Neural progenitor cell (in vitro differentiated cells): ENCODE measurements at regions not wholly inside any gene's neighbourhood (a gene's known extent, or its start where the extent isn't known, plus 50 kb on each side); places are given as distances from the start of the nearest gene placed in this dataset.

Experiments
- DNase-seq: peaks from one replicate; pipeline ENCODE4 v3.0.0-alpha.2; 2016; ENCODE audit warnings: low spot score
- H2AFZ ChIP-seq: fragments of 200-600 bp; sonication (generic); replicated peaks from 2 replicates; pipeline ENCODE4 v1.6.1; 2016; ENCODE audit warnings: antibody characterized with exemption
- H3F3A ChIP-seq: fragments of 200-600 bp; sonication (generic); 2 replicates; pipeline ENCODE4 v1.6.1; 2016; ENCODE audit warnings: antibody characterized with exemption, low read depth
- H3K27ac ChIP-seq: fragments of 200-600 bp; sonication (generic); 2 replicates; pipeline ENCODE4 v1.5.1; 2016; ENCODE audit warnings: mild to moderate bottlenecking
- H3K27me3 ChIP-seq: fragments of 200-600 bp; sonication (generic); 2 replicates; pipeline ENCODE4 v1.6.1; 2016; ENCODE audit warnings: mild to moderate bottlenecking, moderate library complexity
- H3K36me3 ChIP-seq: fragments of 200-600 bp; sonication (generic); 2 replicates; pipeline ENCODE4 v1.5.1; 2016
- H3K4me1 ChIP-seq: fragments of 200-600 bp; sonication (generic); 2 replicates; pipeline ENCODE4 v1.6.1; 2016; ENCODE audit warnings: mixed run types
- H3K4me2 ChIP-seq: fragments of 200-600 bp; sonication (generic); 2 replicates; pipeline ENCODE4 v1.6.1; 2016
- H3K4me3 ChIP-seq: fragments of 200-600 bp; sonication (generic); 2 replicates; pipeline ENCODE4 v1.5.1; 2016
- H3K79me2 ChIP-seq: fragments of 200-600 bp; sonication (generic); 2 replicates; pipeline ENCODE4 v1.6.1; 2016; ENCODE audit warnings: low read depth
- H3K9ac ChIP-seq: fragments of 200-600 bp; sonication (generic); 2 replicates; pipeline ENCODE4 v1.6.1; 2016
- H3K9me3 ChIP-seq: fragments of 200-600 bp; sonication (generic); 2 replicates; pipeline ENCODE4 v1.5.1; 2016; ENCODE audit warnings: low read depth
- H4K20me1 ChIP-seq: fragments of 200-600 bp; sonication (generic); 2 replicates; pipeline ENCODE4 v1.6.1; 2016; ENCODE audit warnings: low read depth
- H3K27ac Mint-ChIP-seq: 3 replicates; pipeline ENCODE4 v1.8.0; 2021; ENCODE audit warnings: mixed read lengths
- H3K27me3 Mint-ChIP-seq: 2 replicates; pipeline ENCODE4 v1.8.0; 2022; ENCODE audit warnings: low read depth, mild to moderate bottlenecking, inconsistent platforms, moderate library complexity, mixed read lengths; ENCODE audit not compliant: insufficient read depth
- H3K36me3 Mint-ChIP-seq: 3 replicates; pipeline ENCODE4 v1.8.0; 2021; ENCODE audit warnings: mixed read lengths
- H3K4me1 Mint-ChIP-seq: 3 replicates; pipeline ENCODE4 v1.8.0; 2021; ENCODE audit warnings: mixed read lengths
- H3K4me3 Mint-ChIP-seq: 3 replicates; pipeline ENCODE4 v1.8.0; 2021; ENCODE audit warnings: mild to moderate bottlenecking, moderate library complexity, mixed read lengths
- H3K9me3 Mint-ChIP-seq: 3 replicates; pipeline ENCODE4 v1.8.0; 2020; ENCODE audit warnings: mixed read lengths
- CTCF ChIP-seq: fragments of 200-600 bp; sonication (generic); IDR thresholded peaks from 2 replicates; pipeline ENCODE4 v1.5.1; 2017; ENCODE audit warnings: antibody characterized with exemption, mild to moderate bottlenecking
- EZH2 ChIP-seq: fragments of 200-600 bp; sonication (generic); IDR thresholded peaks from 2 replicates; pipeline ENCODE4 v1.6.1; 2017; ENCODE audit warnings: antibody characterized with exemption, mild to moderate bottlenecking, moderate library complexity
- EZH2phosphoT487 ChIP-seq: fragments of 200-600 bp; sonication (generic); IDR thresholded peaks from 2 replicates; pipeline ENCODE4 v1.6.1; 2017; ENCODE audit warnings: antibody characterized with exemption

GRCh38 chrX:141641138-141641537, 51.6 kb downstream of the SPANXA2 start:
- H3K9me3 Mint-ChIP-seq = peaks cover 12% of the 10 kb centered on the region
- H3K27ac Mint-ChIP-seq = no peak overlapping the region

GRCh38 chrX:141642979-141643378, 53.5 kb downstream of the SPANXA2 start:
- Histone ChIP-seq H3K4me1 (no peaks in the 10 kb centered on the region), H2AFZ (peak overlapping the region; percentile 51), H3K36me3 (no peaks in the 10 kb centered on the region), H3K27ac (no peak overlapping the region), H3K27me3 (no peaks in the 10 kb centered on the region), H3K4me2 (no peak overlapping the region), H3K9me3 (peaks cover 5% of the 10 kb centered on the region), H3F3A (no peaks in the 10 kb centered on the region), H3K79me2 (no peaks in the 10 kb centered on the region), H4K20me1 (no peaks in the 10 kb centered on the region), H3K9ac (no peak overlapping the region), H3K4me3 (no peak overlapping the region)
- no peak overlapping the region for H3K27ac Mint-ChIP-seq
- H3K4me3 Mint-ChIP-seq = no peak overlapping the region
- peaks cover 5% of the 10 kb centered on the region for H3K9me3 Mint-ChIP-seq
- H3K4me1 Mint-ChIP-seq = peaks cover 7% of the 10 kb centered on the region
- peak; percentile 11 for DNase-seq
- H3K36me3 Mint-ChIP-seq = no peaks in the 10 kb centered on the region
- no peak for TF ChIP-seq EZH2
- no peak for TF ChIP-seq EZH2phosphoT487
- no peak for TF ChIP-seq CTCF
- H3K27me3 Mint-ChIP-seq = peaks cover 2% of the 10 kb centered on the region

More at GRCh38 chrX:141641138-141641537, 51.6 kb downstream of the SPANXA2 start:
- TF ChIP-seq EZH2 = no peak
- TF ChIP-seq CTCF = no peak
- no peak for TF ChIP-seq EZH2phosphoT487
- no peaks in the 10 kb centered on the region for H3K27me3 ChIP-seq
- H3K79me2 ChIP-seq = no peaks in the 10 kb centered on the region
- H3K4me1 Mint-ChIP-seq = peaks cover 7% of the 10 kb centered on the region
- no peak overlapping the region for H2AFZ ChIP-seq
- no peaks in the 10 kb centered on the region for H3F3A ChIP-seq
- peaks cover 2% of the 10 kb centered on the region for H3K27me3 Mint-ChIP-seq
- H3K4me2 ChIP-seq = no peak overlapping the region
- H3K9ac ChIP-seq = no peak overlapping the region
- no peak overlapping the region for H3K27ac ChIP-seq
- peaks cover 5% of the 10 kb centered on the region for H3K9me3 ChIP-seq
- H3K4me1 ChIP-seq = no peaks in the 10 kb centered on the region
- H3K36me3 Mint-ChIP-seq = no peaks in the 10 kb centered on the region
- H3K4me3 Mint-ChIP-seq = no peak overlapping the region
- H3K4me3 ChIP-seq = no peak overlapping the region
- no peaks in the 10 kb centered on the region for H4K20me1 ChIP-seq
- no peaks in the 10 kb centered on the region for H3K36me3 ChIP-seq
- no peak for DNase-seq
